GM12864 (cell line): ENCODE measurements at regions not wholly inside any gene's neighbourhood (a gene's known extent, or its start where the extent isn't known, plus 50 kb on each side); places are given as distances from the start of the nearest gene placed in this dataset.

Source experiments
- DNase-seq: peaks from one replicate; pipeline ENCODE4 v3.0.0-alpha.2; 2011; ENCODE audit warnings: low read depth
- H3K4me3 ChIP-seq: 2 replicates; pipeline ENCODE4 v1.5.1; 2011; ENCODE audit warnings: mild to moderate bottlenecking, low read depth, low read length, control low read depth
- TF ChIP-seq, protein P1 (sequence below): IDR thresholded peaks from 2 replicates; pipeline ENCODE4 v1.5.1; 2011; ENCODE audit warnings: low read depth, mild to moderate bottlenecking, moderate library complexity, low read length, control low read depth, inconsistent platforms; ENCODE audit errors: missing control alignments

- no peak for DNase-seq
- H3K4me3 ChIP-seq = no peak overlapping the region
- TF ChIP-seq, protein P1, sequence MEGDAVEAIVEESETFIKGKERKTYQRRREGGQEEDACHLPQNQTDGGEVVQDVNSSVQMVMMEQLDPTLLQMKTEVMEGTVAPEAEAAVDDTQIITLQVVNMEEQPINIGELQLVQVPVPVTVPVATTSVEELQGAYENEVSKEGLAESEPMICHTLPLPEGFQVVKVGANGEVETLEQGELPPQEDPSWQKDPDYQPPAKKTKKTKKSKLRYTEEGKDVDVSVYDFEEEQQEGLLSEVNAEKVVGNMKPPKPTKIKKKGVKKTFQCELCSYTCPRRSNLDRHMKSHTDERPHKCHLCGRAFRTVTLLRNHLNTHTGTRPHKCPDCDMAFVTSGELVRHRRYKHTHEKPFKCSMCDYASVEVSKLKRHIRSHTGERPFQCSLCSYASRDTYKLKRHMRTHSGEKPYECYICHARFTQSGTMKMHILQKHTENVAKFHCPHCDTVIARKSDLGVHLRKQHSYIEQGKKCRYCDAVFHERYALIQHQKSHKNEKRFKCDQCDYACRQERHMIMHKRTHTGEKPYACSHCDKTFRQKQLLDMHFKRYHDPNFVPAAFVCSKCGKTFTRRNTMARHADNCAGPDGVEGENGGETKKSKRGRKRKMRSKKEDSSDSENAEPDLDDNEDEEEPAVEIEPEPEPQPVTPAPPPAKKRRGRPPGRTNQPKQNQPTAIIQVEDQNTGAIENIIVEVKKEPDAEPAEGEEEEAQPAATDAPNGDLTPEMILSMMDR = no peak
These were observed 920.4 kb upstream of the GJE1 start for GRCh38 chr6:141212296-141212695.

DNA sequence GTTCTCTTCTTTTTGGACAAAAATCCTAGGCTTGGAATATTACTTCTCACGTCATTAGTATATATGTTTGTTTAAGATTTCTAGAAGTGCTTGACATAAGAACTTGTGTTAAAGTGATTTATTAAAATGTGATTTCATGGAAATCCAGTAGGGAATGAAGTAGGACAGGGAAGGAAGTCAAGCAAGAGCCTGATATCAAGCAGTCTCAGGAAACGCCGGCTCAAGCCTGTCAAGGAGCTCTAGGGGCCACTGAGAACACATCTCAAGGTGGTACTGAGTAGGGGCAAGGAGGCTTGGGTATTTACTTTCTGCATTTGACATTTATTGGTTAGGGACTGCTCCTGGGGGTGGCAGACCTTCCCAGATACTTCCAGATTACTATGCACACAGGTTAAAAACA is 920.9 kb upstream of the GJE1 start:
- TF ChIP-seq, protein P1 = no peak
- H3K4me3 ChIP-seq = no peak overlapping the region
- no peak for DNase-seq

DNA sequence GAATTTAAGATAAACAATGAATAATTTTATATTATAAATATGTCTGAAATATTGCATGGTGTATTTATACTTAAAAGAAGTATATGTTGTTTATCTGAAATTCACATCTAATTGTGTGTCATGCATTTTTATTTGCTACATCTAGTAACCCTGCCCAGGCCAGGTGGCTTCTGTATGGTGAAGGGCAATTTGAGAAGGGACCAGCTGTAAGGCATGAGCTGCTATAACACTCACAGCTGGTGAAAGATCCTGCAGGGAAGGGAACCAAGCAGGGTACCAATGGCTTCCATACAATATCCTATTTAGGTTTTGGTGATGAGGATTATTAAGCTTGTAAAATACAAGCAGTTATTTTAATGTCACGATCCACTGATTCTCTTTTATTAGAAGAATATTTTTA is 921.8 kb upstream of the GJE1 start:
- TF ChIP-seq, protein P1 = no peak
- H3K4me3 ChIP-seq = no peak overlapping the region
- DNase-seq = no peak

DNA sequence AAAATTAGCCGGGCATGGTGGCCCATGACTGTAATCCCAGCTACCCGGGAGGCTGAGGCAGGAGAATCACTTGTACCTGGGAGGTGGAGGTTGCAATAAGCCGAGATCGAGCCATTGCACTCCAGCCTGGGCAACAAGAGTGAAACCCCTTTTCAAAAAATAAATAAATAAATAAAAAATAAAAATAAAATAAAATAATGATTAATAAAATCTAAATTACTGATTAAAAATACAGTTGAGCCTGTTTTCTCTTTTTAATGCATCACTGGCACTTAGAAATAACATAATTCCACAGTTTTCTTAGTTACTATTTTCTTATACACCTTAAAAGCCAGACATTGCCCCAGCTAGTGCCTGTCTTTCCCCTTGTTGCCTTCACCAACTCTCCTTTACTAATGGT is 922.8 kb upstream of the GJE1 start:
- TF ChIP-seq, protein P1 = no peak
- no peak for DNase-seq
- no peak overlapping the region for H3K4me3 ChIP-seq

- H3K4me3 ChIP-seq = no peak overlapping the region
- DNase-seq = no peak
- TF ChIP-seq, protein P1 = no peak
These were observed 924.6 kb upstream of the GJE1 start for GRCh38 chr6:141208101-141208500.

DNA sequence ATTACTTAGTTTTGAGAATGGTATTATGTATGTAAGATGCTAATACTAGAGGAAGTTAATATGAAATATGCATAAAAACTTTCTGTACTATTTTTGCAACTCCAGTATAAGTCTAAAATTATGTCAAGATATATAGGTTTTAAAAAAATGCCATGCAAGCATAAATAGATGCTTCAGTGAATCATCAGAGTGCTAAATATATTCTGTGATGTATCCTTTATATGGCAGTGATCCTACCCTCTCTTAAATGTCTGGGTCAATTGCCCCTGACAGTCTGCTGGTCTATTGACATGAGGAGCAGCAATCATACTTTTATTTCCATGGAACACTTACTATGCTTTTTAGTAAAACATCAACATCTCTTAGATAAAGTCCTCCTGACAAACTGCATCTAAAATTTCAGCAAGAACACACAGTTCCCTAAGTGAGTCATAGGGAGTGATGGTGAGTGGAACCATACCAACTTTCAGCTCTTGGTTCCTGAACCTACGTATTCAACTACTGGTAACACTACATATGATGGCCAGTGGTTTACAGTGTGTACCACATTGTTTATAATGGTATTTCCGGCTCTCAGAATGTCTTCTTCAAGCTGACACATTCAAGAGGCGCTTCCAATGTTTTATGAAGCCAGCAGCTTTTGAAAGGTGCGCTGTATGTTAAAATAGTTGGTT is 928.7 kb upstream of the GJE1 start:
- H3K4me3 ChIP-seq = no peak overlapping the region
- TF ChIP-seq, protein P1 = no peak
- DNase-seq = no peak

DNA sequence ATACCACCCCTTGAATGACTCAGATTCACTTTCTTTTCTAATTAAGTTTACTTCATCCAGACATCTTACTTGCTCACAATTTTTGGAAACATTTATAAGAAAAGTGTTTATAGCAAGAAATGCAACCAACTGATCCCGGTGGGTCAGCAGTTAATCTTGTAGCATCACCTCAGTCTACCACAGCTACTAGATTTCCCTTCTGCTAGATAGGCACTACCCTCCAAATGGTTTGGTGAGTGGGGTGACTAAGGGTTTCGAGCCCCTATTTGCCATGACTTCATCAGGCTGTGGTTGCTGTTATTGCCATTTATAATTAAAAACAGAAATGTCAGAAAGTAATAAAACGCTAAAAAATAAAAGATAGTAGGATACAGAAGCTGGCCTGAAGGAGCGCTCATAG is 930.1 kb upstream of the GJE1 start:
- no peak for DNase-seq
- TF ChIP-seq, protein P1 = no peak
- H3K4me3 ChIP-seq = no peak overlapping the region
